ENCODE measurements at regions not wholly inside any gene's neighbourhood (a gene's known extent, or its start where the extent isn't known, plus 50 kb on each side); places are given as distances from the start of the nearest gene placed in this dataset.

- no peak for DNase-seq
These were observed 463.9 kb downstream of the MTRR start for GRCh38 chr5:8332666-8333445.

GRCh38 chr5:8333485-8333884, 464.5 kb downstream of the MTRR start:
- DNase-seq: no peak

GRCh38 chr5:8333977-8334376, 465.0 kb downstream of the MTRR start:
- DNase-seq: no peak

GRCh38 chr5:8340261-8340660, 471.3 kb downstream of the MTRR start:
- DNase-seq: no peak

- DNase-seq: no peak
These were observed 471.9 kb downstream of the MTRR start for GRCh38 chr5:8340739-8341344.

- no peak for DNase-seq
These were observed 472.5 kb downstream of the MTRR start for GRCh38 chr5:8341406-8341805.

GRCh38 chr5:8347984-8348383, 479.0 kb downstream of the MTRR start:
- DNase-seq: no peak

GRCh38 chr5:8349855-8350254, 480.9 kb downstream of the MTRR start:
- DNase-seq: no peak

GRCh38 chr5:8350644-8351339, 481.8 kb downstream of the MTRR start:
- no peak for DNase-seq

GRCh38 chr5:8355981-8356380, 487.0 kb downstream of the MTRR start:
- DNase-seq: no peak

- no peak for DNase-seq
These were observed 491.1 kb downstream of the MTRR start for GRCh38 chr5:8360012-8360411.

- DNase-seq: no peak
These were observed 493.5 kb downstream of the MTRR start for GRCh38 chr5:8362495-8362894.

- DNase-seq: no peak
These were observed 494.2 kb downstream of the MTRR start for GRCh38 chr5:8363138-8363537.

GRCh38 chr5:8366266-8366665, 497.3 kb downstream of the MTRR start:
- no peak for DNase-seq

- DNase-seq: no peak
These were observed 507.5 kb downstream of the MTRR start for GRCh38 chr5:8376478-8376877.

- DNase-seq: no peak
These were observed 513.0 kb downstream of the MTRR start for GRCh38 chr5:8381972-8382371.

GRCh38 chr5:8382456-8382855, 513.5 kb downstream of the MTRR start:
- DNase-seq: no peak

- no peak for DNase-seq
These were observed 514.7 kb downstream of the MTRR start for GRCh38 chr5:8383616-8384015.

GRCh38 chr5:8386719-8387288, 517.9 kb downstream of the MTRR start:
- no peak for DNase-seq

GRCh38 chr5:8391911-8392310, 523.0 kb downstream of the MTRR start:
- no peak for DNase-seq

GRCh38 chr5:8393240-8393639, 524.3 kb downstream of the MTRR start:
- DNase-seq: no peak

- DNase-seq: no peak
These were observed 526.0 kb downstream of the MTRR start for GRCh38 chr5:8394965-8395364.

GRCh38 chr5:8396246-8396645, 527.3 kb downstream of the MTRR start:
- DNase-seq: no peak

GRCh38 chr5:8396756-8397155, 527.8 kb downstream of the MTRR start:
- DNase-seq: no peak

Measured in activated CD8-positive, alpha-beta memory T cell treated with anti-CD3 and anti-CD28 coated beads, Interleukin-2, amount 50 U/mL, for 48 hours (primary cell).